Heart left ventricle (tissue), 16 donors: ENCODE measurements at regions not wholly inside any gene's neighbourhood (a gene's known extent, or its start where the extent isn't known, plus 50 kb on each side); places are given as distances from the start of the nearest gene placed in this dataset.

Experiments used
- ATAC-seq, 4 donors: fragments of 200-7000 bp; cut with Tn5 transposase; one replicate each; pipeline ENCODE4 v1.9.1; 2020 to 2022; ENCODE audit warnings: moderate library complexity in 4 of 4, mild to moderate bottlenecking in 3 of 4, moderate number of reproducible peaks in 1 of 4
- DNase-seq, 5 donors: peaks; one replicate each; pipeline ENCODE4 v3.0.0-alpha.2; 2020
- H3K27ac ChIP-seq, 12 donors: fragments of 200-600 bp; sonication (generic) in 4 of 12; one replicate each; pipeline versions ENCODE4 v1.5.0 to v1.8.0; 2016 to 2022; ENCODE audit warnings: mild to moderate bottlenecking in 2 of 12
- H3K27me3 ChIP-seq, 9 donors: fragments of 200-600 bp; sonication (generic) in 2 of 9; one replicate each; pipeline versions ENCODE4 v1.5.1 to v1.8.0; 2016 to 2022; ENCODE audit warnings: mild to moderate bottlenecking in 3 of 9
- H3K36me3 ChIP-seq, 9 donors: fragments of 200-600 bp; sonication (generic) in 2 of 9; one replicate each; pipeline versions ENCODE4 v1.5.0 to v1.8.0; 2018 to 2022; ENCODE audit warnings: mild to moderate bottlenecking in 2 of 9
- H3K4me1 ChIP-seq, 12 donors: fragments of 200-600 bp; sonication (generic) in 4 of 12; one replicate each; pipeline versions ENCODE4 v1.5.0 to v1.8.0; 2016 to 2022; ENCODE audit warnings: mild to moderate bottlenecking in 3 of 12
- H3K4me3 ChIP-seq, 12 donors: fragments of 200-600 bp; sonication (generic) in 4 of 12; one replicate each; pipeline versions ENCODE4 v1.5.0 to v1.8.0; 2017 to 2022; ENCODE audit warnings: mild to moderate bottlenecking in 9 of 12, moderate library complexity in 4 of 12
- H3K9me3 ChIP-seq, 12 donors: fragments of 200-600 bp; sonication (generic) in 4 of 12; one replicate each; pipeline versions ENCODE4 v1.5.0 to v1.8.0; 2016 to 2022; ENCODE audit warnings: mild to moderate bottlenecking in 1 of 12
- POLR2A ChIP-seq, 2 donors: fragments of 450-650 bp; IDR thresholded peaks; one replicate each; pipeline ENCODE4 v1.6.1; 2017; ENCODE audit warnings: antibody characterized with exemption in 2 of 2, mild to moderate bottlenecking in 2 of 2, moderate library complexity in 2 of 2
- WGBS, 4 donors: extraction: QIAGEN DNeasy Blood & Tissue Kit in 2 of 4; methylation state at CpG; one replicate each; pipeline versions ENCODE4 v1.1.5 to v1.1.7; 2013 to 2018; 5-methylcytosine and 5-hydroxymethylcytosine counted together
- intact Hi-C, 10 donors: fragments of 100-400 bp; cut with DNase I; formaldehyde crosslinking; loops; one replicate each; pipeline versions ENCODE4 v1.11.1 to v1.14.2; 2022
- TF ChIP-seq, protein P1 (sequence below), 12 donors: fragments of 200-600 bp; sonication (generic) in 4 of 12; IDR thresholded peaks; one replicate each; pipeline versions ENCODE4 v1.5.0 to v1.8.0; 2018 to 2022; ENCODE audit warnings: antibody characterized with exemption in 12 of 12, mild to moderate bottlenecking in 5 of 12
- donor health status: ischemic (EF 13 %, LVEDD 7.1; RV severe dilation, severe dysfunction).
- donor health status: healthy with polysubstance abuse.
- donor health status: DM: no; HTN: yes; CAD: no.
- donor health status: DM: no; HTN: no; CAD: no.
- donor health status: ischemic (EF 25% LVEDD 6.9; RV normal size, moderate dysfunction).
- donor health status: ischemic (EF 25% LVEDD 5.7; RV mildly dilated, moderate dysfunction).
- donor health status: healthy.
- donor health status: DM: yes; HTN: yes; CAD: no.
- donor health status: ischemic (EF 35%, LVEDD 5.7; RV mildly dilated, moderate dysfunction).
- donor health status: nonischemic (EF 11% LVEDD 7.7; RV severe dilation, severe dysfunction).
- donor health status: DM: yes; HTN: yes; CAD: no.
- donor health status: PGD.
- donor health status: ischemic (EF 29% LVEDD 5.4; RV normal size, mild dysfunction).
- donor health status: nonischemic (EF 23%, LVEDD 6.1; RV moderate dilation, normal function).

DNA sequence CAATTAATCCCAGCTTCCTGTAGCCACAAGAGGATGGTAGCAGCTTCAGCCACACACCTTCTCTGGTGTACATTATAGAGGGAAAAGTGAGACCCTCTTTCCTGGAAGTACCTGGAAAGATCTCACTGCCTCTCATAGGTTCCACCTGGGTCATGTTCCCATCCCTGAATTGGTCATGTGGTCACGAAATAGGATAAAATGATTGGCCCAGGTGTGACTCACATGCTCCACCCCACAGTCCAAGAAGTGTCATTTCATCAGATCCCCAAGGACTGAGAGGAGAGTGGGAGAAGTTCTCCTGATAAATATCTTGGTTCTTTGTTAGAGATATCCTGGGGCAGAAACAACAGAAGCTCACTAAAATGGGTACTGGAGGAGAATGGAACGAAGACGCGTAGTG is 142.4 kb downstream of the QRSL1 start:
- no peak for TF ChIP-seq POLR2A (IDR thresholded peaks at IDR 0.05)
- TF ChIP-seq, protein P1, sequence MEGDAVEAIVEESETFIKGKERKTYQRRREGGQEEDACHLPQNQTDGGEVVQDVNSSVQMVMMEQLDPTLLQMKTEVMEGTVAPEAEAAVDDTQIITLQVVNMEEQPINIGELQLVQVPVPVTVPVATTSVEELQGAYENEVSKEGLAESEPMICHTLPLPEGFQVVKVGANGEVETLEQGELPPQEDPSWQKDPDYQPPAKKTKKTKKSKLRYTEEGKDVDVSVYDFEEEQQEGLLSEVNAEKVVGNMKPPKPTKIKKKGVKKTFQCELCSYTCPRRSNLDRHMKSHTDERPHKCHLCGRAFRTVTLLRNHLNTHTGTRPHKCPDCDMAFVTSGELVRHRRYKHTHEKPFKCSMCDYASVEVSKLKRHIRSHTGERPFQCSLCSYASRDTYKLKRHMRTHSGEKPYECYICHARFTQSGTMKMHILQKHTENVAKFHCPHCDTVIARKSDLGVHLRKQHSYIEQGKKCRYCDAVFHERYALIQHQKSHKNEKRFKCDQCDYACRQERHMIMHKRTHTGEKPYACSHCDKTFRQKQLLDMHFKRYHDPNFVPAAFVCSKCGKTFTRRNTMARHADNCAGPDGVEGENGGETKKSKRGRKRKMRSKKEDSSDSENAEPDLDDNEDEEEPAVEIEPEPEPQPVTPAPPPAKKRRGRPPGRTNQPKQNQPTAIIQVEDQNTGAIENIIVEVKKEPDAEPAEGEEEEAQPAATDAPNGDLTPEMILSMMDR (IDR thresholded peaks at IDR 0.05), result no peak
- 79 to 96% (median 95%) methylated on average over 4 of the region's 4 CpGs for WGBS, 4 donors

GRCh38 chr6:106770663-106771062 is 141.3 kb downstream of the QRSL1 start:
- intact Hi-C loops, result no loop called here
- TF ChIP-seq, protein P1 (IDR thresholded peaks at IDR 0.05), result no peak
- TF ChIP-seq POLR2A (IDR thresholded peaks at IDR 0.05), result no peak
- 80 to 88% (median 83%) methylated on average over 1 of the region's 1 CpG for WGBS, 4 donors
- peaks cover 0 to 24% (median 13%) of the 10 kb centered on the region in 12 donors for H3K9me3 ChIP-seq
- no peaks in the 10 kb centered on the region for H3K36me3 ChIP-seq
- ATAC-seq (no peak), DNase-seq (no peak)
- H3K27me3 ChIP-seq, result no peaks in the 10 kb centered on the region
- no peak overlapping the region for H3K4me3 ChIP-seq
- H3K27ac ChIP-seq, result no peak overlapping the region
- no peaks in the 10 kb centered on the region for H3K4me1 ChIP-seq

More for the DNA sequence above, 142.4 kb downstream of the QRSL1 start:
- intact Hi-C loops, result no loop called here
- no peak overlapping the region for H3K4me3 ChIP-seq
- H3K4me1 ChIP-seq, result no peaks in the 10 kb centered on the region
- ATAC-seq (no peak), DNase-seq (no peak)
- no peaks in the 10 kb centered on the region for H3K36me3 ChIP-seq
- no peak overlapping the region for H3K27ac ChIP-seq
- H3K9me3 ChIP-seq, result peaks cover 0 to 24% (median 13%) of the 10 kb centered on the region in 12 donors
- no peaks in the 10 kb centered on the region for H3K27me3 ChIP-seq

GRCh38 chr6:106770081-106770480 is 140.7 kb downstream of the QRSL1 start:
- intact Hi-C loops, result no loop called here
- 79 to 94% (median 80%) methylated on average over 1 of the region's 1 CpG for WGBS, 4 donors

GRCh38 chr6:106767271-106767670 is 137.9 kb downstream of the QRSL1 start:
- peaks cover 0 to 24% (median 13%) of the 10 kb centered on the region in 12 donors for H3K9me3 ChIP-seq
- H3K27me3 ChIP-seq, result no peaks in the 10 kb centered on the region
- no peak overlapping the region for H3K4me3 ChIP-seq
- 80 to 93% (median 90%) methylated on average over 1 of the region's 1 CpG for WGBS, 4 donors
- intact Hi-C loops, result loop anchor here in 1 of 10 donors (10.0 kb wide), 1 partner anchor 1752 kb away; no protein-coding TSS in a partner anchor
- no peaks in the 10 kb centered on the region for H3K36me3 ChIP-seq
- no peaks in the 10 kb centered on the region for H3K4me1 ChIP-seq
- no peak for DNase-seq
- ATAC-seq, result no peak
- TF ChIP-seq, protein P1 (IDR thresholded peaks at IDR 0.05), result no peak
- no peak for TF ChIP-seq POLR2A (IDR thresholded peaks at IDR 0.05)
- no peak overlapping the region for H3K27ac ChIP-seq

More at GRCh38 chr6:106770081-106770480, 140.7 kb downstream of the QRSL1 start:
- H3K27me3 ChIP-seq, result no peaks in the 10 kb centered on the region
- ATAC-seq, result no peak
- no peaks in the 10 kb centered on the region for H3K4me1 ChIP-seq
- no peak overlapping the region for H3K27ac ChIP-seq
- no peak overlapping the region for H3K4me3 ChIP-seq
- DNase-seq, result no peak
- H3K9me3 ChIP-seq, result peaks cover 0 to 24% (median 13%) of the 10 kb centered on the region in 12 donors
- no peaks in the 10 kb centered on the region for H3K36me3 ChIP-seq
- no peak for TF ChIP-seq POLR2A (IDR thresholded peaks at IDR 0.05)
- TF ChIP-seq, protein P1 (IDR thresholded peaks at IDR 0.05), result no peak
